ENCODE measurements at regions not wholly inside any gene's neighbourhood (a gene's known extent, or its start where the extent isn't known, plus 50 kb on each side); places are given as distances from the start of the nearest gene placed in this dataset.

DNA sequence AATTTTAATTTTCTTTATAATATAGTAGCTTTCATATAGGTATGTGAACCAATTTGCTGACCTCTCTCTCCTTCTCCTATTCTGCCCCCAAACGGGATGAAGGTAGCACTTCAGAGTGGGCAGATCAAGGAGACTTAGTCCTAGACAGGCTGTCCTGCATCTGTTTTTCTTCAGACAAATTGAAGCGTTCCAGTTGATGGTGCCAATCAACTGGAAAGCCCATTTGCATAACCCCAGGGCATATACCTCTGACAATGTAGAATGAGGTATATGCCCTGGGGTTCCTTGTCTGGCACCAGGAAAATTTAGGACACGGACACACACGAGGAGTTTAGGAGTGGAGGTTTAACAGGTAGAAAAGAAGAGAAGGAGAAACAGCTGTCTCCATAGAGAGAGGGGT is 502.9 kb downstream of the HTR7 start:
- Mint-ChIP-seq H3K27me3 (ENCODE audit: low read depth) (no peaks in the 10 kb centered on the region), H3K36me3 (ENCODE audit: low read depth) (no peaks in the 10 kb centered on the region), H3K4me1 (ENCODE audit: low read depth) (no peaks in the 10 kb centered on the region), H3K4me3 (no peak overlapping the region), H3K27ac (no peak overlapping the region), H3K9me3 (no peaks in the 10 kb centered on the region)

DNA sequence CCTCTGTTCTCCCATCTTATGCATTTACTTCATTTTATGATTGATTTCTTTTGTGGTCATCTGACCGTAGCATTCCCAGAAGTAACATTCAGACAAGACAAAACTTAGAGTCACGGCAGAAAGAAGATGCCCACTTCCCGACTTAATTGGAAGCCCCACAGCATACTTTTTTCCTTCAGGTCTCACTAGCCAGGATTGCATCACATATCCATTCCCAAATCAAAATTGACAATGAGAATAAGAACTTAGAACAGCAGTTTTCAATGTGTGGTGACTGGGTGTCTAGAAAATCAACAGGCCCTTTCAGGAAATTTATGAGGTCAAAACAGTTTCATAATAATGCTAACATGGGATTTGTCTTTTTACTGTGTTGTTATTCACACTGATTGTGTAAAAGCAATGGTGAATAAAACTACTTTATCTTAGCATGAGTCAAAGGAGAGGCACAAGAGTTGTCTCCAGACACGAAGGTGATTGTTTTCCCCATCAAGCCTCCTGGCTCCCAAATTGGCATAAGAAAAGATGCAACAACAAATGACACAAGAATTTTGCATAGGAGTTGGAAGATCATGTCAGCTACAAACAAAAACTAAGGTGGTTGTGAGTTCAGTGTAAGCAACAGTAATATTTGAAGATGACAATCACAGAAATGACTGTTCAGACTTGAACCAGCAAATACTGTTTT is 493.9 kb downstream of the HTR7 start:
- no peak overlapping the region for H3K4me3 Mint-ChIP-seq
- no peaks in the 10 kb centered on the region for H3K36me3 Mint-ChIP-seq (ENCODE audit: low read depth)
- no peak overlapping the region for H3K27ac Mint-ChIP-seq
- H3K27me3 Mint-ChIP-seq (ENCODE audit: low read depth) = no peaks in the 10 kb centered on the region
- no peaks in the 10 kb centered on the region for H3K9me3 Mint-ChIP-seq
- H3K4me1 Mint-ChIP-seq (ENCODE audit: low read depth) = no peaks in the 10 kb centered on the region

DNA sequence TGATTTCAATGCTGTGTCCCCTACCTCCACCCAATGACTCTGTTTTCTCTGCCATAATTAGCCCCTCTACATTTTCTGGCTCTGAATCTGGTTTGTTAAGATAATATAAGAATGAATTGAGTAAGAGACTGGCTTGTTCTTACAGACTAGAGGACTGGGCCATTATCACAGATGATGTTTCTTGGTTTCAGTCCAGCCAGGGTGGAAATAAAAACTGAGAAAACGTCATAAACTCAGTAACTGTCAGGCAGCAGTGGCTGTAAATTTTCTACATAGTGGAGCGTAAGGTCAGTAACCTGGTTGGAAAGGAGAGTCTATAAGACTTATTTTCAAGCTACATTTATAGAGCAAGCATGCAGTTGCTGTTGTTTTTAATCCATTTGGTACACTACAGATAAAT is 485.4 kb downstream of the HTR7 start:
- Mint-ChIP-seq H3K27ac (no peak overlapping the region), H3K4me3 (no peak overlapping the region), H3K27me3 (ENCODE audit: low read depth) (no peaks in the 10 kb centered on the region), H3K4me1 (ENCODE audit: low read depth) (no peaks in the 10 kb centered on the region), H3K9me3 (no peaks in the 10 kb centered on the region), H3K36me3 (ENCODE audit: low read depth) (no peaks in the 10 kb centered on the region)

DNA sequence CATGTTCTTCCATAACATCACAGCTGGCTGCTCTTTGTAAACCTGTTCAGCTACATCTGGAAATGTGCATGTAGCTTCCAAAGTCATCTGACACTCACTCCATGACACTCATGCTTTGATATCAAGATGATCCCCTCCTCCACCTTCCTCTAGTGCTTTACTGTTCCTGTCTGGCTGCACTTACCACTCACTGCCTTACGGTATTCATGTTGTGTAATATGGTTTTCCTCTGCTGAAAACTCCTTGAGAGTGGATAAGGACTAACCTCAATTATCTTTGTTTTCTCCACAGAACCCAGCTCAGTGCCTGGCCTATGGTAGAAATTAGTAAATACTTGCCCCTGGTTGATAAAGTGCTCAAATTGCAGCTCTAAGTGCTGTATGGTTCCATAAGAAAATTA is 483.9 kb downstream of the HTR7 start:
- Mint-ChIP-seq H3K4me1 (ENCODE audit: low read depth) (no peaks in the 10 kb centered on the region), H3K4me3 (no peak overlapping the region), H3K36me3 (ENCODE audit: low read depth) (no peaks in the 10 kb centered on the region), H3K9me3 (no peaks in the 10 kb centered on the region), H3K27ac (no peak overlapping the region), H3K27me3 (ENCODE audit: low read depth) (no peaks in the 10 kb centered on the region)

DNA sequence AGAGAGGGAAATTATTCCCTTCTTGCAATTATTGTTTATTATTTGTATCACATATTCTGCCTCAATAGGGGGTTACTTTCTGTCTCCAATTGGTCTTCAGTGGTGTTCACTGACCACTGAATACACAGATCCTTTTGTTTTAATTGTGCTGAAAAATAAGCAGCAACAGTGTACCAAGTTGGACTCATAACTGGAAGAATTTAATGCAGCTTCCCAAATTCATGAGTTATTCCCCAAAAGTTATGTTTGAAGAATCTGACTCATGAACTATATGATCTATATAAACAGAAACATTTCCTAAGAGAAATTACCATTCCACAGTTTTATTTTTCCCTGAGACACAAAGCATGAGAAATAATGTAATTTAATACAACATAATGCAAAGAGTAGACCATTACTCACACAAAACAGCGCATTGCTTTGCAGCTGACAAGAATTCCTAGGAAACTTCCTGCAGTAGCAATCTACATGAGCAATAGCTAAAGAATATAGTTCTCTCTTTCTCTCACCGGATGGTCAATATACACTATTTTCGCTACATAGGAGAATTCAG is 479.2 kb downstream of the HTR7 start:
- H3K27me3 Mint-ChIP-seq (ENCODE audit: low read depth) = no peaks in the 10 kb centered on the region
- no peaks in the 10 kb centered on the region for H3K4me1 Mint-ChIP-seq (ENCODE audit: low read depth)
- no peaks in the 10 kb centered on the region for H3K36me3 Mint-ChIP-seq (ENCODE audit: low read depth)
- no peaks in the 10 kb centered on the region for H3K9me3 Mint-ChIP-seq
- no peak overlapping the region for H3K4me3 Mint-ChIP-seq
- no peak overlapping the region for H3K27ac Mint-ChIP-seq

DNA sequence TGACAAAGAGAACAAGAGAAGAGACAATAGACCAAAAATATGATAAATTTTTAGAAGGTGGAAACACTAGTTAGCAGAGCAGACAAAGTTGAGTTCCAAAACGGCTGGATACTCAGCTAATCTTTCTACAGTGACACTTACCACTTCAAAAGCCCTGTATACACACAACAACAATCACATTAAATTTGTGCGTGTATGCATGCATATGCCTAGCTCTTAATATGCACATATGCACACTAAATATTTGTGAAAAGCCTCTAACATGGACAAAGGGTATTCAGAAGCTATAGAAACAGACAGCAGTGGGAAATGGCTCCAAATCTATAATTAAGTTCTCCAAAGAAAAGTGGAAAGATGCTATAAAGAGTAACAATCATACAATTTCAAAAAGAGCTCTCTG is 476.4 kb downstream of the HTR7 start:
- H3K4me3 Mint-ChIP-seq = no peak overlapping the region
- no peaks in the 10 kb centered on the region for H3K4me1 Mint-ChIP-seq (ENCODE audit: low read depth)

DNA sequence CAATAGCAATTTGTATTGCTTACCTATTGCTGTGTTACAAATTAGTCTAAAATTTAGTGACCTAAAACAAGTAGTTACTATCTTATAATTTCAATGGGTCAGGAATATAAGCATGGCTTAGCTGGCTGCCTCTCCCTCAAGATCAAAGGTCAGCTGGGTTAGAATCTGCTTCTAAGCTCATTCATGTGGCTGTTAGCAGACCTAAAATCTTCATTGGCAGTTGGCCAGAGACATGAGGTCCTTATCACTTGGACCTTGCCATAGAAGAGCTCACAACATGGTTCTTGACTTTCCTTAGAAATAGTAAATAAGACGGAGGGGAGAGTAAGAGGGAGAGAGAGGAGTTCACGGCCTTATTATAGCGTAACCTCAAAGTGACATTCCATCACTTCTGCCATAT is 468.0 kb downstream of the HTR7 start:
- Mint-ChIP-seq H3K9me3 (peaks cover 3% of the 10 kb centered on the region), H3K4me3 (no peak overlapping the region), H3K36me3 (ENCODE audit: low read depth) (no peaks in the 10 kb centered on the region), H3K27ac (no peak overlapping the region), H3K4me1 (ENCODE audit: low read depth) (no peaks in the 10 kb centered on the region), H3K27me3 (ENCODE audit: low read depth) (no peaks in the 10 kb centered on the region)

More for the DNA sequence above, 476.4 kb downstream of the HTR7 start:
- H3K27ac Mint-ChIP-seq = no peak overlapping the region
- H3K36me3 Mint-ChIP-seq (ENCODE audit: low read depth) = no peaks in the 10 kb centered on the region
- H3K9me3 Mint-ChIP-seq = no peaks in the 10 kb centered on the region
- no peaks in the 10 kb centered on the region for H3K27me3 Mint-ChIP-seq (ENCODE audit: low read depth)

DNA sequence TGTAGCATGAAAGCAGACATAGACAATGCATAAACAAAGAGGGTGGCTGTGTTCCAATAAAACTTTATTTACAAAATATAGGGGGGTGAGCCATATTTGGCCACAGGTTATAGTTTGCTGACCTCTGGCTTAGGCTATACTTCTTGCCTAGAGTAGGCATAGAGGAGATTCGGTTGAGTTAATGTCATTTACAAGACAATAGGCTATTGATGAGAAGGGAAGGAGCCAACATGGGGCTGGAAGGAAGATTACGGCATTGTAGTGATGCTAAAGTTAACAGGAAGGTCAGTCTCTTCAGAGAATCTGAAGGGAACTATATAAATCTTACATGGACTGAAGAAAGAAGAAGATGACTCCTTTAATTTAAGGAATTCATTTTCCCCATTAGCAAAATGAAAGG is 463.5 kb downstream of the HTR7 start:
- no peaks in the 10 kb centered on the region for H3K4me1 Mint-ChIP-seq (ENCODE audit: low read depth)
- no peak overlapping the region for H3K4me3 Mint-ChIP-seq
- no peaks in the 10 kb centered on the region for H3K36me3 Mint-ChIP-seq (ENCODE audit: low read depth)
- H3K9me3 Mint-ChIP-seq = peaks cover 2% of the 10 kb centered on the region
- no peaks in the 10 kb centered on the region for H3K27me3 Mint-ChIP-seq (ENCODE audit: low read depth)
- no peak overlapping the region for H3K27ac Mint-ChIP-seq

DNA sequence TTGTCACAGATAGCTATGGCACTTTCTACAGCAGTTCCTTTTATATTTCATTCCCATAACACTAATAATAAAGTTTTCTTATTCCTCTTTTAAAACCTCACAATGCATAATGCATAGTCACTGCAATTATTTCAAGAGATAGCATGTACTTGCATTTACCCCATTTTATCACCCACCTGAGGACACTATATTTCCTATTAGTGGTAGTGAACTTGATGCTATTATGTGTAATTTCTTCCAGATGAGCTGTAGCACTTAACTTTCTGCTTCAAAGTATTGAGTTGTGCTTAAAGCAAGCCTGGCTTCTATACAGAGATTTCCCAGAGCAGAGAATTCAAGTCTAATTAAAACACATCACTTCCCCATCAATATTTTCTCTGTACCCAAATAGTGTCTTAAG is 461.1 kb downstream of the HTR7 start:
- Mint-ChIP-seq H3K36me3 (ENCODE audit: low read depth) (no peaks in the 10 kb centered on the region), H3K4me3 (no peak overlapping the region), H3K4me1 (ENCODE audit: low read depth) (no peaks in the 10 kb centered on the region), H3K9me3 (no peaks in the 10 kb centered on the region), H3K27me3 (ENCODE audit: low read depth) (no peaks in the 10 kb centered on the region), H3K27ac (no peak overlapping the region)

DNA sequence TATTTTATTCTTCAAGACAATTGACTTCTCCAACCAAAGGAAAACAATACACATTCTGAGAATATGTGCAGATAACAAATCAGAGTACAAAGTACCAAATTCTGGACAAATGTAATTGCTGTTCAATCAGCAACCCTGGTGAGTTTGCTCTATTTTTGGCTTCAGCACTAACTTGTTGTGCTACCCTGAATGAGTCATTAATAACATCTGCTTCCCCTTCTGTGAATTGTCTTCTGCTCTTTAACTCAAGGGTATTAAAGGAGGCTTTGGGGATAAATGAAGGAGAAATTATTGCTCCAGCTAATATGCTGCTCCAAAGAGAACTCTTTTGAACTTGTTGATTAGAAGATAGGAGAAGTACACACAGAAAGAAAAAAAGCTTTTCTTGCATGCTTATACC is 459.3 kb downstream of the HTR7 start:
- Mint-ChIP-seq H3K27ac (no peak overlapping the region), H3K9me3 (no peaks in the 10 kb centered on the region), H3K27me3 (ENCODE audit: low read depth) (no peaks in the 10 kb centered on the region), H3K4me1 (ENCODE audit: low read depth) (no peaks in the 10 kb centered on the region), H3K4me3 (no peak overlapping the region), H3K36me3 (ENCODE audit: low read depth) (no peaks in the 10 kb centered on the region)

DNA sequence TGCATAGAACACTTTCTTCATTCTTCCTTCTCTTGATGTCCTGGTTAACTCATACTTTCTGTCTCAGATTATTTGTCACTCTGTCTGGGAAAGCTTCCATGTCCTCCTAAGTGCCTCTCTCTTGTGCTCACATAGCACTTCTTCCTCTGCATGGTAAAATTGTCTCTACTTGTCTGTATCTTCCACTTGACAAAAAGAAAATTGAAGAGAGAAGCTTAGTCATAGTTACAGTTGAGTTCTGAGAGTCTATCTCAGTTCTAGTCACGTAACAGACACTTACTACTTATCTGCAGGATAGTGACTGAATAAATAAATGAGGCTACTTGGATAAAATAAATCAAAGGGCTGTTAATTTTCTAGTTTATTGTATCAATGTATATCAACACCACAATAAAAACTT is 458.1 kb downstream of the HTR7 start:
- H3K4me3 Mint-ChIP-seq = no peak overlapping the region
- no peaks in the 10 kb centered on the region for H3K4me1 Mint-ChIP-seq (ENCODE audit: low read depth)
- H3K36me3 Mint-ChIP-seq (ENCODE audit: low read depth) = no peaks in the 10 kb centered on the region
- no peaks in the 10 kb centered on the region for H3K9me3 Mint-ChIP-seq
- H3K27ac Mint-ChIP-seq = no peak overlapping the region
- H3K27me3 Mint-ChIP-seq (ENCODE audit: low read depth) = no peaks in the 10 kb centered on the region

DNA sequence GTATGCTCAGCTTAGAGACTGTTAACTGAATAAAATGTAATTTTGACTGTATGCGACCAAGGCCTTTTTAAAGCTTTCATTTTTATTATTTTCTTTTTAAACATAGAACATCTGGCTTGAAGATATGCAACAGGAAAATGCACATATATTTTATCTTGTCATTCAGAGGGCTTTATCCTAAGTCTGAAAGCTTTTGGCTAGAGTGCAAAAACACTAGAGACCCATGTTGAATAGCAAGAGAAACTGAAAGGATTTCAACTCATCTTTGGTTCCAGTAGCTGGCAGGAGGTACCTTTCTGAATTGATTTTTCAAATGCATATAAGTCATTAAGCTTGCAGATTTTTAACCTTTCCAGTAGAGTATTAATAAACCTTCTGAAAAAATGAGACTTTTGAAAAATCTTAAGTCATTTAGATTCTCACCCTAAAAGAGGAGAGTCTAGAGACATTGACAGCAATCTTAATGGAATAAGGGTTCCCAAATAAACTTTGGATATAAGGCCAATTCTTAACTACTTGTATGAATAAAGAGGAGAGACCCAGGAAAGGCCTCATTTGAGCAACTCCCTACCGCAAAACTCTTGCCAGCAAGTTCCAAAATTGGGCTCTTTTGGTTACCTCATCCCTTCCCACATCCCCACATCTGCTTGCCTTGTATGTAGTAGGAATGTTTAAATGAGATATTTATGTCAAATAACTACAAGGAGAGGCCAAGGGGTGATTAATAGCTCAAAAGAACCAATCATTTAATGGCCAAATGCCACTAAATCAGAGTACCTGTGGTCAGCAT is 454.4 kb downstream of the HTR7 start:
- no peaks in the 10 kb centered on the region for H3K4me1 Mint-ChIP-seq (ENCODE audit: low read depth)
- no peaks in the 10 kb centered on the region for H3K36me3 Mint-ChIP-seq (ENCODE audit: low read depth)
- no peak overlapping the region for H3K27ac Mint-ChIP-seq
- H3K27me3 Mint-ChIP-seq (ENCODE audit: low read depth) = no peaks in the 10 kb centered on the region
- H3K9me3 Mint-ChIP-seq = no peaks in the 10 kb centered on the region
- no peak overlapping the region for H3K4me3 Mint-ChIP-seq

DNA sequence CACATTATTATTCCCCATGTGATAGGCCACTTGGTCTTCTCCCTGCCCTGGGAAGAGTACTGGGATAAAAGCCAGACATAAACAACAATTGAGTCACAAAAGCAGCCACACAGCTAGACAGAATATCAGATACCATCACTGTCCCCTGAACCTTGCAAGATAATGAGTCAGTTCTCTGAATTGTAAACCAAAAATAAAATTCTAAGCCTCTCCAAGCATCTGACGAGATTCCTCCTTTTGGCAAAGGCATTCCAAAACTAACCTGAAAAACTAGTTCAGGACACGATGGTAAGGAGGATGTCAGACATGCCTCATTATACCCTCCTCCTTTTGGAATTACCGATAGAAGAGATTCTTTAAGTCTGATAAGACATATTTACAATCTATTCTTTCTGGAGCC is 450.7 kb downstream of the HTR7 start:
- Mint-ChIP-seq H3K27ac (no peak overlapping the region), H3K4me3 (no peak overlapping the region), H3K27me3 (ENCODE audit: low read depth) (no peaks in the 10 kb centered on the region)

DNA sequence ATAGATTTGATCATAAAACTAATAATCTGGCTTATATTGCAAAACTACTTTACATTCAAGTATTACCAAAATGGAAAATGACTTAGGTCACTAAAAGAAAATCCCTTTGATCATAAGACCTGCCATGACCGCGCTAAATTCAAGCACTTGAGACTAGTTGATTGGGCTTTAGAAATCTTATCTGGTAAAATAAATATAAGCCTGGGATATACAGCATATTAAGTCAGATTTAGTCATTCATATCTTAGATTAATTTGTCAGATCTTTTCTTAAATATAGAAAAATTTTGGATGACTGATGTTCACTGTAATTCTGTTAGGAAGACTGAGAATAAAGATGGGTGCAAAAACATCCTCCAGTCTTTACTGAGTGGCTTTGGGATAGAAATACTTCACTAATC is 450.0 kb downstream of the HTR7 start:
- no peak overlapping the region for H3K27ac Mint-ChIP-seq
- H3K4me1 Mint-ChIP-seq (ENCODE audit: low read depth) = no peaks in the 10 kb centered on the region
- no peaks in the 10 kb centered on the region for H3K27me3 Mint-ChIP-seq (ENCODE audit: low read depth)
- no peaks in the 10 kb centered on the region for H3K36me3 Mint-ChIP-seq (ENCODE audit: low read depth)
- no peaks in the 10 kb centered on the region for H3K9me3 Mint-ChIP-seq
- no peak overlapping the region for H3K4me3 Mint-ChIP-seq

More for the DNA sequence above, 450.7 kb downstream of the HTR7 start:
- Mint-ChIP-seq H3K4me1 (ENCODE audit: low read depth) (no peaks in the 10 kb centered on the region), H3K36me3 (ENCODE audit: low read depth) (no peaks in the 10 kb centered on the region), H3K9me3 (no peaks in the 10 kb centered on the region)

DNA sequence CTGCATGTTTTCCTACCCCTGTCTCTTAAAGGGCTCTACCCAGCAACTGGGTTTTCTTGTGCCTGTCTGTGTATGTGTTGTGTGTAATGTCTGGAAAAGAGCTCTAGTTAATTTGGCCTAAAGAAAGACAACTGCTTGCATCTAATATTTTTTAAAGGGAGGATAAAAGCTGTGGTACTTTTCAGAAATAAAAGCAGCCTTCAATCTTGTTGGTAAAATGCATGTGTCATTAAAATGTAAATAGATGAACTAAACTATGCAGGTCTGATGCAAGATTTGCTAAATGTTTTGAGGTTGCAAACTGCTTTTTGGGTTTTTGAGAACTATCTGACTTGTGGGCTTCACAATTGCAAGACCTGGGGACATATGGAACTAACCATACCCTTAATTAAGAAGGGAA is 445.3 kb downstream of the HTR7 start:
- no peaks in the 10 kb centered on the region for H3K9me3 Mint-ChIP-seq
- no peaks in the 10 kb centered on the region for H3K4me1 Mint-ChIP-seq (ENCODE audit: low read depth)
- no peaks in the 10 kb centered on the region for H3K27me3 Mint-ChIP-seq (ENCODE audit: low read depth)
- no peaks in the 10 kb centered on the region for H3K36me3 Mint-ChIP-seq (ENCODE audit: low read depth)
- H3K4me3 Mint-ChIP-seq = no peak overlapping the region
- no peak overlapping the region for H3K27ac Mint-ChIP-seq
